ENCODE measurements at regions not wholly inside any gene's neighbourhood (a gene's known extent, or its start where the extent isn't known, plus 50 kb on each side); places are given as distances from the start of the nearest gene placed in this dataset.
"Not testable (repeated sequence)": the region's sequence is repeated elsewhere in the genome, so short reads cannot be mapped to it uniquely, and the experiment has no call there.

DNA sequence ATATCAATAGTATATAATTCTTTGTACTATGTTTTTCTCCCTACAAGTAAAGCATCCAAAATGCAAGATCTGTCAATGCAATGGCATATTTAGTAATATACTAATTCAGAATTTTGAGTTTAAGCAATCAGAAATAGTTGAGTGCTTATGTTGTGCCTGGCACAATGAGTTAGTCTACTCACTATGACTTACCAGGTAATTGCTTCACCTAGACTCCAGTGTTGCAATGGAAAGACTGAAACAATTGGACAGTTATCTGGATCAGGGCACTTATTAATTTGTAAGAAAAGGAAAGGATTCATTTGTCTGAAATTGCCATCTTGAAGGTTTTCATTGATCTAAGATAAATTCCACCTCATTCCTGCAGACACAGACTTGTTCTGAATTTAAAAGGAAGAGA, 97.6 kb upstream of the TCF4 start:
- TF ChIP-seq, protein P1, sequence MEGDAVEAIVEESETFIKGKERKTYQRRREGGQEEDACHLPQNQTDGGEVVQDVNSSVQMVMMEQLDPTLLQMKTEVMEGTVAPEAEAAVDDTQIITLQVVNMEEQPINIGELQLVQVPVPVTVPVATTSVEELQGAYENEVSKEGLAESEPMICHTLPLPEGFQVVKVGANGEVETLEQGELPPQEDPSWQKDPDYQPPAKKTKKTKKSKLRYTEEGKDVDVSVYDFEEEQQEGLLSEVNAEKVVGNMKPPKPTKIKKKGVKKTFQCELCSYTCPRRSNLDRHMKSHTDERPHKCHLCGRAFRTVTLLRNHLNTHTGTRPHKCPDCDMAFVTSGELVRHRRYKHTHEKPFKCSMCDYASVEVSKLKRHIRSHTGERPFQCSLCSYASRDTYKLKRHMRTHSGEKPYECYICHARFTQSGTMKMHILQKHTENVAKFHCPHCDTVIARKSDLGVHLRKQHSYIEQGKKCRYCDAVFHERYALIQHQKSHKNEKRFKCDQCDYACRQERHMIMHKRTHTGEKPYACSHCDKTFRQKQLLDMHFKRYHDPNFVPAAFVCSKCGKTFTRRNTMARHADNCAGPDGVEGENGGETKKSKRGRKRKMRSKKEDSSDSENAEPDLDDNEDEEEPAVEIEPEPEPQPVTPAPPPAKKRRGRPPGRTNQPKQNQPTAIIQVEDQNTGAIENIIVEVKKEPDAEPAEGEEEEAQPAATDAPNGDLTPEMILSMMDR (IDR thresholded peaks at IDR 0.05): no peak
- H3K27ac Mint-ChIP-seq: no peak overlapping the region

GRCh38 chr18:55672574-55673361, 84.8 kb upstream of the TCF4 start:
- WGBS (ENCODE audit: insufficient coverage): 89% methylated on average over 12 of the region's 12 CpGs

More for the DNA sequence above, 97.6 kb upstream of the TCF4 start:
- no peaks in the 10 kb centered on the region for H3K4me1 ChIP-seq (ENCODE audit: control insufficient read depth, insufficient read depth, low read length)
- no peaks in the 10 kb centered on the region for H3K27me3 ChIP-seq (ENCODE audit: control insufficient read depth, insufficient read depth, low read length)
- no peaks in the 10 kb centered on the region for H3K36me3 ChIP-seq (ENCODE audit: control insufficient read depth, insufficient read depth, low read length)
- Mint-ChIP-seq H3K4me3 (no peak overlapping the region), H3K4me1 (no peaks in the 10 kb centered on the region), H3K36me3 (no peaks in the 10 kb centered on the region), H3K9me3 (peaks cover 0 to 2% of the 10 kb centered on the region in 2 donors), H3K27me3 (ENCODE audit: low read depth in 2 of 2) (peaks cover 3 to 26% of the 10 kb centered on the region in 2 donors)
- H3K4me3 ChIP-seq (ENCODE audit: low read length): no peak overlapping the region
- DNase-seq (no peak), ATAC-seq (no peak)
- no peaks in the 10 kb centered on the region for H3K9me3 ChIP-seq (ENCODE audit: control insufficient read depth, insufficient read depth, low read length)
- H3K27ac ChIP-seq (ENCODE audit: low read length): no peak overlapping the region
- intact Hi-C loops (cut with micrococcal nuclease): no loop called here

GRCh38 chr18:55665506-55665905, 77.5 kb upstream of the TCF4 start:
- no peak overlapping the region for H3K27ac ChIP-seq (ENCODE audit: low read length)
- Mint-ChIP-seq H3K4me1 (no peaks in the 10 kb centered on the region), H3K9me3 (peaks cover 0 to 2% of the 10 kb centered on the region in 2 donors), H3K27ac (no peak overlapping the region), H3K4me3 (no peak overlapping the region), H3K27me3 (ENCODE audit: low read depth in 2 of 2) (no peaks in the 10 kb centered on the region), H3K36me3 (no peaks in the 10 kb centered on the region)
- no peak for ATAC-seq
- intact Hi-C loops (cut with micrococcal nuclease): no loop called here
- no peaks in the 10 kb centered on the region for H3K4me1 ChIP-seq (ENCODE audit: control insufficient read depth, insufficient read depth, low read length)
- no peaks in the 10 kb centered on the region for H3K27me3 ChIP-seq (ENCODE audit: control insufficient read depth, insufficient read depth, low read length)
- TF ChIP-seq, protein P1 (IDR thresholded peaks at IDR 0.05): no peak
- DNase-seq: no peak
- H3K9me3 ChIP-seq (ENCODE audit: control insufficient read depth, insufficient read depth, low read length): no peaks in the 10 kb centered on the region
- H3K36me3 ChIP-seq (ENCODE audit: control insufficient read depth, insufficient read depth, low read length): no peaks in the 10 kb centered on the region
- 94% methylated on average over 5 of the region's 5 CpGs for whole genome bisulfite sequencing (ENCODE audit: insufficient coverage)
- H3K4me3 ChIP-seq (ENCODE audit: low read length): no peak overlapping the region

More at GRCh38 chr18:55672574-55673361, 84.8 kb upstream of the TCF4 start:
- Mint-ChIP-seq H3K4me1 (no peaks in the 10 kb centered on the region), H3K27me3 (ENCODE audit: low read depth in 2 of 2) (peaks cover 4 to 29% of the 10 kb centered on the region in 2 donors), H3K9me3 (peaks cover 0 to 2% of the 10 kb centered on the region in 2 donors), H3K4me3 (no peak overlapping the region), H3K36me3 (no peaks in the 10 kb centered on the region), H3K27ac (no peak overlapping the region)
- no peaks in the 10 kb centered on the region for H3K27me3 ChIP-seq (ENCODE audit: control insufficient read depth, insufficient read depth, low read length)
- no peaks in the 10 kb centered on the region for H3K36me3 ChIP-seq (ENCODE audit: control insufficient read depth, insufficient read depth, low read length)
- DNase-seq (no peak), ATAC-seq (no peak)
- H3K9me3 ChIP-seq (ENCODE audit: control insufficient read depth, insufficient read depth, low read length): no peaks in the 10 kb centered on the region
- intact Hi-C loops (cut with micrococcal nuclease): no loop called here
- no peak overlapping the region for H3K27ac ChIP-seq (ENCODE audit: low read length)
- no peaks in the 10 kb centered on the region for H3K4me1 ChIP-seq (ENCODE audit: control insufficient read depth, insufficient read depth, low read length)
- TF ChIP-seq, protein P1 (IDR thresholded peaks at IDR 0.05): no peak
- H3K4me3 ChIP-seq (ENCODE audit: low read length): no peak overlapping the region

- H3K9me3 ChIP-seq (ENCODE audit: control insufficient read depth, insufficient read depth, low read length); intact Hi-C loops (cut with micrococcal nuclease); H3K27ac Mint-ChIP-seq; H3K36me3 Mint-ChIP-seq; H3K4me1 Mint-ChIP-seq; H3K27me3 ChIP-seq (ENCODE audit: control insufficient read depth, insufficient read depth, low read length); H3K36me3 ChIP-seq (ENCODE audit: control insufficient read depth, insufficient read depth, low read length); H3K9me3 Mint-ChIP-seq; ATAC-seq; H3K27me3 Mint-ChIP-seq (ENCODE audit: low read depth in 2 of 2); H3K4me1 ChIP-seq (ENCODE audit: control insufficient read depth, insufficient read depth, low read length); DNase-seq; H3K4me3 ChIP-seq (ENCODE audit: low read length); H3K4me3 Mint-ChIP-seq; H3K27ac ChIP-seq (ENCODE audit: low read length): not testable (repeated sequence)
- whole genome bisulfite sequencing (ENCODE audit: insufficient coverage): 96% methylated on average over 45 of the region's 45 CpGs
Measured at GRCh38 chr18:55664758-55665400, 76.9 kb upstream of the TCF4 start.
